NCI-H526 treated with DMSO at 0.1 percent for 48 hours (cell line): ENCODE measurements at regions not wholly inside any gene's neighbourhood (a gene's known extent, or its start where the extent isn't known, plus 50 kb on each side); places are given as distances from the start of the nearest gene placed in this dataset.
"Not testable (repeated sequence)": the region's sequence is repeated elsewhere in the genome, so short reads cannot be mapped to it uniquely, and the experiment has no call there.

Source experiments
- DNase-seq: peaks from one replicate; lab custom pipeline; 2025; lab: John Stamatoyannopoulos, UW

DNA sequence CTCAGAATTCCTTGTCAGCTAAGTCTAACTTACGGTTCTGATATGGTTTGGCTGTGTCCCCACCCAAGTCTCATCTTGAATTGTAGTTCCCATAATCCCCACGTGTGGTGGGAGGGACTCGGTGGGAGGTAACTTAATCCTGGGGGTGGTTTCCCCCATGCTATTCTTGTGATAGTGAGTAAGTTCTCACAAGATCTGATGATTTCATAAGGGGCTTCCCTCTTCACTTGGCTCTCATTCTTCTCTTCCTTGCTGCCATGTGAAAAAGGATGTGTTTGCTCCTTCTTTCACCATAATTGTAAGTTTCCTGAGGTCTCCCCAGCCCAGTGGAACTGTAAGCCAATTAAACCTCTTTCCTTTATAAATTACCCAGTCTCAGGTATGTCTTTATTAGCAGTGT is 163.0 kb downstream of the PMAIP1 start:
- not testable (repeated sequence) for DNase-seq

DNA sequence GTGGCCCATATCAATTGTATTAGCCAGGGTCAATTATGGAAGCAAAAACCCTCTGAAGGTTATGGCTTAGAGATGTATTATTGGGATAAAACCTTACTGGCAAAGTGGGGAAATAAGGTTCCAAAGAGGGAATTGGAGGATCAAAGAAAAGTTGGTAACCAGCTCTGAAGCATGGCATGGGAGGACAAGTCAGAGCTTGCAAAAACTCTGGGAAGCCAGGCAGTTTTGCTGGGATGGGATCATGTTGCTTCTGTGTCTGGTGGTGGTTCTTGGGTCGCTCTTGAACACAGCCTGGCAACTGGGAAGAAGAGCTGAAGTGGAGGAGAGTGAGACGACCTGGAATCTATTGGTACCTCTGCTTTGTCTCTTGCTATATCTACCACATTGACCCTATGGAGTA is 162.6 kb downstream of the PMAIP1 start:
- DNase-seq: no peak

DNA sequence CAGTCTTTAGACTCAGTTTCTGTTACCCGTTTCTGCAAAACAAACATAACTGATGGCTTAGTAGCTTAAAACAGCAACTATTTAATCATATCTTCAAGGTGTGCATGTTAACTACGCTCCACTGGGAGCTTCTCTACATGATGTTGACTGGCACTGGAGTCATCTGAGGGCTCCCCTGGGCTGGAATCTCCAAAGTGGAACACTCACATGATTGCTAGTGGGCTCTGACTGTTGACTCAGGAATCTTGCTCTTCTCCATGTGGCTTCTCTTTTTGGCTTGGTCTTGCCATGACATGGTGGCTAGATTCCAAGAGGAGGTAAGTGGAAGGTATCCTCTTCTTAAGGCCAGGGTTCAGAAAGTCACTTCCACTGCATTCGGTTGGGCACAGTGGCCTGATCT is 160.8 kb downstream of the PMAIP1 start:
- no peak for DNase-seq

DNA sequence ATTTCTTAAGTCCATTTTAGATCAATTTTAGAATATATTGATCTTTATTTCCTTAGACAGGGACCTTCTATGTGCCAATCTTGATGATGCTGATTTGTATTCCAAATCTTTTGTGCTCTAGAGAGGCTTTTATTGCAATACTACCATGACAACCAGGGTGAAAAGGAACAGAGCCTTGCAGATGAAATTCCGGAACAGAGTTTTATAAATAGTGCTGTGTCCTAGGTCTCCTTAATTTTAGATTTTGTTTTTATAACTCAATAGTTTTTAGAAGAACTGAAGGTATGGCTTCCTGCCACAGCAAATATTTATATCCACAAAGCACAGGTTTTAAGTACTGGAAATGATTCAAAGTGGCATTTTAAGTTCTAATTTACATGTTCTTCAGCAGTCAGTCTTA is 160.2 kb downstream of the PMAIP1 start:
- DNase-seq: no peak

DNA sequence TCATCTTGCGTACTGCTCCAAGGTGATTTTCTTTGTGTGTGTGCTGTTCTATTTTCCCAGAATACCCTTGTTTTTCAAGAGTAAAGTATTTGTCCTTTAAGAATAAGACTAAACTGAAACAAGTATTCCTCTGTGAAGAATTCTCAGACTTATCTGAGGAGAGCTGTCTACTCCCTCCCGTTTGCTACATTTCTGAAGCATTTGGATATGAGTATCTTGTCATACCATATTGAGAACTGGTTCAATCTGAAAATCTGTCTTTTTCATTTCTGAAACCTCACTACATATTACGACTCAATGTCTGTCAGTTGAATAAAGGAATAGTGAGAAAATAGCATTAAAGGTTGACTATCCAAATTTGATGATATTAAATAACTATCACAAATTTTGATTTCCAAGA is 159.4 kb downstream of the PMAIP1 start:
- DNase-seq: no peak

DNA sequence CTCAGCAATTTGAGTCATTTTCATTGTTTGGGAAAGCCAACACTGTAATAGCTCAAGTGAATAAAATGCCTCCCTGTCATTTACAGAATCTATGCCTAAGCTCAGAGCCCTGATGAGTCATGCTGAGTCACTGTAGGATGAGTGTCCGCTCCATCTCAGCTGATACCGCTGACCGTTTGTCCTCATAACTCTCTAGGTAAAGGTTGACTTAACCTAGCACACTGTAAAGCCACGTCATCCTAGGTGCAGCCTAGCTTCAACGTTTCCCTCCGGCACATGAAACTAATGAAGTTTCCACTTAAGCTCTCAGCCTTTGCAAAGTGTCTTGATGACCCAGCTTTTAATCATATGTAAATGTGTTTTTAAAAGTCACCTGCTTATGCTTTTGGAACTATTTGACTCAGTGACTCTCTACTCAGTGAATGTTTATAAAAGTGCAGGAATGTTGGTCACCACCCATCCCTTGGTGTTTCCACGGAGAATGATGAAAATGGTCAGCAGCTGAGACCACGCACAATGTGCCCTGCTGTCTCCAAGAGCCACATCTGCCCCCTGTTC is 154.0 kb downstream of the PMAIP1 start:
- DNase-seq: no peak

DNA sequence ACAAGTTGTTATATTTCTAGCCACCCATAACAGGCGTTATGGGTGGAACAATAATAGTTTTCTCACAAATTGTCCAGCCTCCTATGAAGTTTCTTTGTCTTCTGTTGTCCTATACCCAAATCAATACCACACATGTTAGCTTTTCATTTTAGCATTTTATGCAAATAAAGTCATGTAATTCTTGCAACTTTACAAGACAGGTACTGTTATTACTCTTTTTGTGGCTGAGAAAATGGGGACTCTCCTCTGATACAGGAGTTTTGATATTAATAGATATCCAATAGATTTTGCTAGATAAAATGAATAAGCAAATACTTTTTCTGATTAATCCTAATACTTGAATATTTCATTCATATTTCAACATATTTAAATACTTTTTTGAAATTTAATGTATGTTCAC is 151.0 kb downstream of the PMAIP1 start:
- no peak for DNase-seq

DNA sequence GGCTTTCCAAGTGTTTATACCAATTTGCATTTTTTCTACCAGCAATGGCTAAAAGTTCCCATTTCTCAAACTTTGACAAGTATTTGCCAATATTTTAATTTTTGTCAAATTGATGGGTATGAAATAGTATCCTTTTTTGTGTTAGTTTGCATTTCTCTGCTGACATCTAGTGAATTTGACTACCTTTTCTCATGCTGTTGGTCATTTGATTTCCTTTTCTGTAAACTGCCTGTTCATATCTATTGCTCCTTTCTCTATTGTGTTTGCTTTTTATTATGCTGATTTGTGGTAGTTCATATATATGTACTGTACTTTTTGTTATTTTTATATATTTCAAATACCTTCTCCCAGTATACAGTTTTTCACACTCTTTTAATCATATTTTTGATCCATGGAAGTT is 149.4 kb downstream of the PMAIP1 start:
- no peak for DNase-seq

DNA sequence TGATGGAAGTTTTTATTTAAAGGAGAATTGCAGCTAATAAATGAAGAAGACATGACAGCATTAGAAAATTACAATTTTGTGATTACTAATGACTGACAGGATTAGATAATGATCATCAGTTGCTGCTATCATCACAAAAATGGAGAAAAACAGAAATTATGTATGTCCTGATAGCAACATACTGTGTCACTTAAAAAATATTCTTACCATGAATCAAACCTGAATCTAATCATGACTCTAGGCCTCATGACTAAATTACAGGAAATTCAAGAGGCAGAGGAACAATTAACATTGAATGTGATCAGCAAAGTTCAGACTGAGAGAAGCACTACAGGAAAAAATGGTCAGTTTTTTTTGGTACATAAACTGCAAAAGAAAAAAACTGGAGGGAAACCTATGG is 147.8 kb downstream of the PMAIP1 start:
- no peak for DNase-seq

DNA sequence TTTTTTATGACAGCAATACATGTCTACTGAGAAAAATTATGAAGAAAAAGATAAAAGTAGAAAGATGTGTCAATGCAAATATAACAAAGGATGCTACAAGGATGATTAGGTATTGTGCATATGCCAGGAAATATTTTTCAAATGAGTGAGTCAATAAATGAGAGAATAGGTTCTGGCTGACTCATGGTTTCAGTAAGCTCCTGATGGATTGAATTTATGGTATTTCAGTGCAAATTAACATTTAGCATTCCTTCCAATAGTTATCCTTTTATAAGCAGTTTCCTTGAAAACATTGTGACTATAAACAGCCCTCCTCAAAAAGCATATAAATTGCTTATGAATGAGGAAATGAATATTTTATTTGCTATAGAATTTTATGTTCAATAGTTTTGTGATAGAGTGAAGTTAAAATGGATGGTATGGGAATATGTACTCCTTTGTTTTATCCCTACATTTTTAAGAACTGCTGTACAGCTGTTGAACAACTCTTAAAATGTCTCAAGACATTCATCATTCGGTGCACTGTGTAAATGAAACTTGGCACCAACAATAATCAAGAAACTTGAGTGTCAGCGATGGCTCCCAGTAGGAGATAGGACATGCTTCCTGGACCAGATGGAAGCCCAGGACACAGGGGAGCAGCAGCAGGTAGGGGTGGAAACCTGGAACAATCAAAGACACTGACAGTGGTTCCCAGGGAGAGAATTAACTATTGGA is 144.7 kb downstream of the PMAIP1 start:
- DNase-seq: no peak

DNA sequence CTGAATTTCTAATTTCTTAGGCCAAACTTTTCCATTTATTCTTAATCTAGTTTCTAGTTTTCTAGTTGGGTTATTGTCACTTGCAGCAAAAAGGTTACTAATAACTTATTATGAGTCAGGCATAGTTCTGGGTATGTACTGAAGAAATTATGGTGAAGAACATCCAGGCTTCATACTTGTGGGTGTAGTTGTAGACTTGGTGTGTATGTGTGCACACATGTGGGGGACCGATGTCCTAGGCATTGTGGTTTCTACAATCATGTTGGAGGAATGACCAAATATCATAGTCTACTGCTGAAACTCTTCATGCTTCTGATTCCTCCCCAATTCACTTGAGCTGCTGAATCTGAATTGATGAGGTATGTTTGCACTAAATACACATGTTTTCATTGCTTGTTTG is 141.2 kb downstream of the PMAIP1 start:
- no peak for DNase-seq

DNA sequence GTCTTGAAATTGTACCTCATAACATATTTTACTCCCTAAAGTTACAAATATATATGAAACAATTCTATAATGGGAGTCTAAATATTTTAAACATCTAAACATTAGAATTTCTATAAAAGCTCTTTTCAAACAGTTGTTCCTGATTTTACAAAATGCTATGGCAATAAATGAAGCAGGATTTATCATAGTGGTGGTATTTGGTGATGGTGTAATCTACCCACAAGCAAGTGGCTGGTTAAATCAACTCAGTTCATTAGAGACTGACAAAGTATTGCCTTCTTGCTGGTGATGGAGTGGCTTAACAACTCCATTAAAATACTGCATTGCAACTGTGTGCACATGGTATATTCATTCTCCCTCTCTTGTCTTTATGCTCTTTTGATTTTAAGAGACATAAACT is 138.9 kb downstream of the PMAIP1 start:
- no peak for DNase-seq

DNA sequence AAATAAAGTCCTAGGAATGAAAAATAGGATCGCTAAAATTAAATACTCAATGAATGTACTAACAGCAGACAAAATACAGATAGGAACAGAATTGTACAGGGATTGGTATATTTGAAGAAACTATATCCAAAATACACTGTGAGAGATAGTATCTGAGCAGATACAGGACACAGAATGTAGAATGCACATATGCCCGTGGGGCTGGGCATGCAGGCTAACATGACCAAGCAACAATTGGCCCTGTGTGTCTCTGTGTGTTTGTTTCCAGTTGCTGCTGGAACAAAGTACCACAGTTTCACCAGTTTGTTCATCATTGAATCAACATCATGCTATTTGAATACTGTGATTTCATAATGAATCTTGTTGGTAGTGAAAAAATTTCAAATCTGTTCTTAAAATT is 127.6 kb downstream of the PMAIP1 start:
- DNase-seq: no peak

DNA sequence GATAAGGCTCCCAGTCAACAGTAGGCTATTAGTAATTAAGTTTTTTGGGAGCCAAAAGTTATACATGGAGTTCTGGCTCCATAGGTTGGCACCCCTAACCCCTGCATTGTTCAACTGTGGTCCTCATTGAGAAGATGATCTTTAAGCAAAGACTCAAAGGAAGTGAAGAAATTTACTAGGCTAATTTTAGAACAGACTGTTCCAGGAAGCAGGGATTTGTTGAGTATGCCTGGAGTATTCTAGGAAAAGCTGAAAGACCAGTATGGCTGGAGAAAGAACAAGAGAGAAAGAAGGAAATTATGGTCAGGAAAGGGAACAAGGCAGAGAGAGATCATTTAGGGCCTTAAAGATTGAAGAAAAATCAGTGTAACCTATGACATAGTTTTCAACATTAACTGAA is 125.1 kb downstream of the PMAIP1 start:
- DNase-seq: no peak

DNA sequence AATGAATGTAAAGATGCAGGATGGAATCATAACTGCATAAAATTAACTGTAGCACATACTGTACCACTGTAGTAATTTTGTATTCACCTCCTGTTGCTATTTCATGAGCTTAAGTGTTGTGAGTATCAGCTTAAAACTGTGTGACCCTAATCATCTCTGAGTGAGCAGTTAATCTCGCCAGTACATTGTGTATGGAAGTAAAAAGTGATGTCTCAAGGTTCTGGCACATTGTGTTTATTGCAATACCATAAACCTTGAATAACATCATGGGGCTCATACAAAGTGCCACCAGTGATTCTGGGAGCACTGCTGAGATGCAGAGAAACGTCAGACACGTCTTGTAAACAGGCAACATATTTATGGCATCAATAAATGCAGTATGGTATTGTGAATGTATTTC is 124.5 kb downstream of the PMAIP1 start:
- DNase-seq: no peak

DNA sequence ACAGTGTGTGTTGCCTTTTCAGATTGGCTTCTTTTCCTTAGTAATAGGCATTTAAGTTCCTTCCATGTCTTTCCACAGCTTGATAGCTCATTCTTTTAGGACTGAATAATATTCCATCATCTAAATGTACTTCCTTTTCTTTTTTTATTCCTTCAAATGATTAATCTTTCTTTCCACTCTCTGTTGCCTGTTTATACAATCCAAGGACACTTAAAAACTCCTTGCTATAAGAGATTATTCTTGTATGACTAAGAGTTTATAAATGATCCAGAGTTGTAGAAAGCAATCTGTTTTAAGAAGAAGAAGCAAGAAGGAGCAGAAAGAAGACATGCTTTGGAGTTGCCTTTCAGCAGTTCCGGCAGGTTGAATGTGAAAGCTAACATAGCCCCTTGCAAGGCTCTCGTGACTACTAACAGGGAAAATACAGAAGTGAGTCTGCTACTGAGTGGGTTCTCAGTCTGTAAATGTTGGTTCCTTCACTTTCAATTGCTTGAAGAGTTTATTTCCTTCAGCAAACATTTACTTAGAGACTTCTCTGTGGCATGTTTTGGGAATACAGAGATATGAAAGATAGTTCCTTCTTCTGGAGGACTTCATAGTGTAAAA is 123.0 kb downstream of the PMAIP1 start:
- no peak for DNase-seq

DNA sequence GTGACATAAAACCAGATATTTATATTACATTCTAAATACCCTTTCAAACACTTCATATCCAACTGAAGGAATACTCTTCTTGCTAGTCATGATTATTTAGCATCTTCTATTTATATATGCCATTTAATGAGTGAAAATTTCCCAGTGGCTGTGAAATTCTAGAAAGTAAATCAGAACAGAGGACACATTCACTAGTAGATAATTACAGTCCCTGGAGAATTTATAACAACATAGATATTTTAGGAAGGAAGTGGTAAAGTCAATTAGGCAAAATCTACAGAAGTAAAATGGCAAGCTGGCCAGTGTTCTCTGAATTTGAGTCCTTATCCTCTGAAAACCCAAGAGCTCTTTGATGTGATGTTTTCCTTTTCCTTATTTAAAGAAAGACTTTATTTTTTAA is 121.8 kb downstream of the PMAIP1 start:
- DNase-seq: no peak

DNA sequence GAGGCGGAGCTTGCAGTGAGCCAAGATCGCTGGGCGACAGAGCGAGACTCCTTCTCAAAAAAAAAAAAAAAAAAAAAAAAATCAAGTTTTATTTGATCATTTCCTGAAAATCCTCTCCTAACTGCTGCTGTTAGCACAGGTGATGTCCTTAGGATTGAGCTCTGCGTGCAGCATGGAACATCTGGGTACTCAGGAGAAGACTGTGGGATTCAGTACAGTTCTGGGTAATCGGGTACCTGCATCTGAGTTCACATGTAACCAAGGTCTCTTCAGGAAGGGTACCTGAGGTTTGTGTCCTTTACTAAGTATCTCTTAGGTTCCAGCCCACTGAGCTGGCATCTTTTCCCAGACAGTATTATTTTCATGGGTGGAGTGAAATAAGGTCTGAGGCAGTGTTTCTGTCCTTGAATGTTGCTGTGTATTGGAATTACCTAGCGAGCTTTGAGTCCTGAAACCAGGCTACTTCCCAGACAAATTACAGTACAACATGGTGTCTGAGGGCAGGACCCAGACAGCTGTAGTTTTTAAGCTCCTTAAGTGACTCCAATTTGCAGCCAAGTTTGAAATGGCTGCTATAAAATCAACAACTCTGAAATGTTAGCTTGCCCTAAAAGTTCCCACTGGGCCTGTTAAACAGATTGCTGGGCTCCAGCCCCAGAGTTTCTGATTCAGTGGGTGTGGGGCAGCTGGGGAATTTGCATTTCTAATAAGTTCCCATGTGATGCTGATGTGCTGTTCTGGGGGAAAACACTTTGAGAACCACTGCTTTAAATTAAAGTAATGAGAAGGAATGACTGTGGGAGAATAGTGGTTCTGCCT is 120.5 kb downstream of the PMAIP1 start:
- DNase-seq: peak; percentile 22

DNA sequence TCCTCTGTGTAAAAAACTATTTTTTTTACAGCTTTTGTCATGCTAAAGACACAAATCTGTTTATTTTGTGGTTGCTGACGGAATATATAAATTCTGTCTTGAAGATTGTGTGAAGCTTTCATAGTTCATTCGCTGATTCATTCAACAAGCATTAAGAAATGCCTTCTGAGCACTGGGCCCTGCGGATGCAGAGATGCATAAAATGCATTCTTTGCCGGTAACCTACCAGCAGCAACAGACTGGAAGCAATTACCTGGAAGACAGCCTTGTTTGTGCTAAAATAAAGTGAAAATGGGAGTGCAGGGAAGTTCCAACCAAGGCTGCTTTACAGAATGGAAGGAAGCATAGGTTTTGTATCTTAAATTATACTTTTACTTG is 119.7 kb downstream of the PMAIP1 start:
- no peak for DNase-seq

DNA sequence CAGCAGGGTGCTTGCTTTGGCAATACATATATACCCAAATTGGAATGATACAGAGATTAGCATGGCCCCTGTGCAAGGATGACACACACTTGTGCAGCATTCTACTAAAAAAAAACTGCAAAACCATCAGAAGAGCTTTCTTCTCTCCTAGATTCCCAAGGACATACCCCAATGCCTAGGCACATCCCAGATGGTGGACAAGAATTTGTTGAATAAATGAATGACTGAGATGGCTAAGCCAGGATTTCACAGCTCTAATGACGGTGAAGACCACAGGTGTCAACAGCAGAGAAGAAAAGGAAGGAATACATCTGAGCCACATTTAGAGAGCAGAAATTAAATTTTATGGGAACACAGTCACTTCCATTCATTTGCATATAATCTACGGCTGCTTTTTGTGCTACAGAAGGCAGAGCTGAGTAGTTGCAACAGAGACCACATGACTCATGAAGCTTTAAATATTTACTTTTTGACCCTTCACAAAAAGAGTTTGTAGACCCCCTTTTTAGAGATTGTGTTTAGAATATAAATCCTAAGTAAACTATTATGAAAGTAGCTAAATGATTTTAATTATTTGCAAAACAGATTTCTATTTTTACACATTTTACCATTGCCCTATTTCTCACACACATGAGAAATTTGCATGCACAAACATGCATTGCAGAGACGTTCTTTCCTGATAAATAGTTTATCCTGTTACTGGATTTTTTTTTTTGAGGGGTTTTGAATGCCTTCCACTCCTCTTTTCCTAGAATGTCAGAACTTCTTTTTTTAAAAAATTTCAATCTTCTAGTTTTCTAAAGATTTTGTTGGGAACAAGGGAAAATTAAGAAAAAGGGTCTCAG is 119.0 kb downstream of the PMAIP1 start:
- DNase-seq: peak; percentile 86

DNA sequence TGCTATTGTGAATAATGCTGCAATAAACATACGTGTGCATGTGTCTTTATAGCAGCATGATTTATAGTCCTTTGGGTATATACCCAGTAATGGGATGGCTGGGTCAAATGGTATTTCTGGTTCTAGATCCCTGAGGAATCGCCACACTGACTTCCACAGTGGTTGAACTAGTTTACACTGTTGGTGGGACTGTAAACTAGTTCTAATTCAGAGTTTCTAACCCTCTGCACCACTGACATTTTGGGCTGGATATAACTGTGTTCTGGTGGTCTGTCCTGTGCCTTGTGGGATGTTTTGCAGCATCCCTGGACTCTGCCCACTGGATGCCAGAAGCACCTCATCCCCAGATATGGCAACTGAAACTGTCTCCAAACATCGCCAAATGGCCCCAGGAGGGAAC is 118.3 kb downstream of the PMAIP1 start:
- DNase-seq: not testable (repeated sequence)

DNA sequence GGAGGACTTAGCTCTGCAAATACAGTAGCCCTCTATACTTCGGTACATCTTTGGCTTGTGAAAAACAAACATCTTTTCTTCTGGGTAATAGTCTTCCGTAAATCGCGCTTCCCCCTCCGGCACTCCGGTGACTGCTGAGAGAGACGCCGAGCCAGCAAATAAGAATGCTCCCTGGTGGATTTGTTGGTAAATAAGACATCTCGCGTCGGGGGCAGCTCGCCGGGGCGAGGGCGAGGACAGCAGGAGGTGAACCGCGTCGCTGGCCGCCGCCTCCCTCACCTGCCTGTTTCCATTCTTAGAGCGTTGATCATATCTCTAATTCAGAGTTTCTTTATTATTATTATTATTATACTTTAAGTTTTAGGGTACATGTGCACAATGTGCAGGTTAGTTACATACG is 117.6 kb downstream of the PMAIP1 start:
- no peak for DNase-seq
